Urothelium cell line (cell line): ENCODE measurements at regions not wholly inside any gene's neighbourhood (a gene's known extent, or its start where the extent isn't known, plus 50 kb on each side); places are given as distances from the start of the nearest gene placed in this dataset.
"Not testable (repeated sequence)": the region's sequence is repeated elsewhere in the genome, so short reads cannot be mapped to it uniquely, and the experiment has no call there.

Experiments
- DNase-seq: peaks from one replicate; pipeline ENCODE4 v3.0.0; 2011; ENCODE audit warnings: low spot score, mixed read lengths
- FAIRE-seq: peaks from 2 replicates; lab custom pipeline; 2011; peaks lifted over from hg19 to GRCh38; lab: Jason Lieb, UNC

DNA sequence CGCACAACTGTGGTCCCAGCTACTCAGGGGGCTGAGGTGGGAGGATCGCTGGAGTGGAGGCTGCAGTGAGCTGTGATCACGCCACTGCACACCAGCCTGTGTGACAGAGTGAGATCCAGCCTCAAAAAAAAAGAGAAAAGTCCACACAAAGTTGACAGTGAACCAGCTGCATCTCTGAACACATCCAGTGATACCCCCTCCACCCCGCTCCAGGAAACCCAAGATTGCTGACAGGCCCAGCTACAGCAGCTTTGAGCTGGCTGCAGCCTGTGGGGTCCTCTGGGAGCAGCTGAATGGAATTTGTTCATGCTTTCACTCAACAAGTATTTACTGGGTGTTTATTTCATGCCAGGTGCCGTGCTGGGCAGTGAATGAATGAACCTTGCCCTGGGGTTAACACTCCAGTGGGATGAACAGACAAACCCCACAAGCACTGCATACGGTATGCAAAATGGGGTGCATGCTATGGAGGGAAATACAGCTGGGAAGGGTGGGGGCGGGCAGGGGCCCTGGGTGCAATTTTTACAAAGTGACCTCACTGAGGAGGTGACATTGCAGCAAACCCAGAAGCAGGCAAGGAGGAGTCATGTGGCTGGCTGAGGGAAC lies 170.9 kb downstream of the GOSR1 start:
- DNase-seq, FAIRE-seq: not testable (repeated sequence)

DNA sequence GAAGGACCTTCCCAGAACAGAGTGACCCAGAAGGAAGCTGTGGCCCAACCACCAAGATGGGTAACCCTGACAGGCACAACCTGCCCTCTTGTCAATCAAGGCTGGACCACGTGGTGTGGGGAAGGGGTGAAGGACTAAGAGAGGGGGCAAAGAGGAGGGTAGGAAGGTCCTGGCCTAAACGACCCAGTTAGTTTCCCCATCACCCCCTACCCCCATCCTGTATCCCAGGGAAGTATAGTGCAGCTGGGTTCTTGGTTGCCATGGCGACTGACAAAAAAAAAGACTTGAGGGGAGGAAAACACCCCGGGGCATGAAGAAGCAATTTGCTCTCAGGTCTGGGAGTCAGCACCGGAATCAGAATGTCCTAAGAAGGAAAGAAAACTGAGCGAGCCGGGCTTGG lies 168.7 kb downstream of the GOSR1 start:
- not testable (repeated sequence) for DNase-seq, FAIRE-seq

DNA sequence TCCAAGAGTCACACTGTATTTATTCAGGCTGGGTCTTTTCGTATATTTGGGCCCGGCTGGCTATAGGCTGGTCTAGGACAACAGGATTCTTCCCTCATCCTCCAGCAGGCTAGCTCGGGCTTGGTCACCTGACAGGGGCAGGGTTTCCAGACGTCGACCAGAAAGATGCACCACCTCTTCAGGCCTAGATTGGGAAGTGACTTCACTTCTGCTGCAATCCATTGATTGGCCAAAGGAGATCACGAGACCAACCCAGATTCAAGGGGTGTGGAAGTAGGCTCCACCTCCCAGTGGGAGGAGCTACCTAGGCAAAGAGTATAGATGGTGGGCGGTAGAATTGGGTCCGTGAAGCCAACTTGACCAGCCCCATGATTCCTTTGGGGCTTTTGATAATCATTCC lies 167.5 kb downstream of the GOSR1 start:
- not testable (repeated sequence) for DNase-seq
- FAIRE-seq, result peak; percentile 9

DNA sequence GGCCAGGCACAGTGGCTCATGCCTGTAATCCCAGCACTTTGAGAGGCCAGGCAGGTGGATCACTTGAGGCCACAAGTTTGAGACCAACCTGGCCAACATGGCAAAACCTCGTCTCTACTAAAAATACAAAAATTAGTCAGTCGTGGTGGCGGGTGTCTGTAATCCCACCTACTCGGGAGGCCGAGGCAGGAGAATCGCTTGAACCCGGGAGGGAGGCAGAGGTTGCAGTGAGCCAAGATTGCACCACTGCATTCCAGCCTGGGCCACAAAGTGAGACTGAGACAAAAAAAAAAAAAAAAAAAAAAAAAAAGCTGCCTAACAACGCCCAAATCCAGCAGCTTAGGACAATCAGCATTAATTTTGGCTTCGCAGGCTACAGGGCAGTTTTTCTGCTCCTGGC lies 167.1 kb downstream of the GOSR1 start:
- DNase-seq, FAIRE-seq: not testable (repeated sequence)

DNA sequence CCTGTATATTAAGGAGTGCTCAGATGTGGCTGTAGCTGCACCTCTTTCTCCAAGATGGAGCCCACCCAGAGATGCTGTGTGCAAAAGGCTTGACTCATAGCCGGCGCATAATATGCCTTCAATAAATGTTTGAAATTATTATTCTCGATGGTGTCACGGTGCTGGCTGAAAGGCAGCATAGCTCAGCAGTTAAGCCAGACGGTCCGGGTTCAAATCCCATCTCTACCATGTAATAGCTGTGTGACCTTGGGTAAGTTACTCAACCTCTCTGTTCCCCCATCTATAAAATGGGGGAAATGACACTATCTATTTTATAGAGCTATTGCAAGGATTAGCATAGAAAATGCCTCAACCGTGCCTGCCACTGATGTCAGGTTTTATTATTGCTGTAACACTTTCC lies 164.2 kb downstream of the GOSR1 start:
- not testable (repeated sequence) for DNase-seq, FAIRE-seq

DNA sequence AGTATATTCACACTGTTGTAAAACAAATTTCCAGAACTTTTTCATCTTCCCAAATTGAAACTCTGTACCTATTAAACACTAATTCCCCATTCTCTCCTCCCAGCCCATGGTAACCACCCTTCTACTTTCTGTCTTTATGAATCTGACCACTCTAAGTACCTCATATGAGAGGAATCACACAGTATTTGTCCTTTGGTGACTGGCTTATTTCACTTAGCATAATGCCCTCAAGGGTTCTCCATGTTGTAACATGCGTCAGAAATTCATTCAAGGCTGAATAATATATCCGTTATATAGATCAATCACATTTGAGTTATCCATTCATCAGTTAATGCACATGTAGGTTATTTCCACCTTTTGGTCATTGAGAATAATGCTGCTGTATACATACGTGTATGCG lies 162.2 kb downstream of the GOSR1 start:
- not testable (repeated sequence) for FAIRE-seq, DNase-seq

DNA sequence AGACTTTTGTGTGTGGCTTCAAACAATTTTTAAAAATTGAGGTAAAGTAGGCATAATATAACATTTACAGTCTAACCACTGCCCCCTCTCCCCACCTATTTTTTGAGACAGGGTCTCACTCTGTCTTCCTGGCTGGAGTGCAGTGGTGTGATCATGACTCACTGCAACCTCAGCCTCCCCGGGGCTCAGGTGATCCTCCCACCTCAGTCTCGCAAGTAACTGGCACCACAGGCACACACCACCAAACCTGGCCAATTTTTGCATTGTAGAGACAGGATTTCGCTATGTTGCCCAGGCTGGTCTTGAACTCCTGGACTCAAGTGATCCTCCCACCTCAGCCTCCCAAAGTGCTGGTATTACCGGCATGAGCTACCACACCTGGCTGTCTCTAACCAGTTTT lies 161.8 kb downstream of the GOSR1 start:
- DNase-seq, FAIRE-seq: not testable (repeated sequence)

DNA sequence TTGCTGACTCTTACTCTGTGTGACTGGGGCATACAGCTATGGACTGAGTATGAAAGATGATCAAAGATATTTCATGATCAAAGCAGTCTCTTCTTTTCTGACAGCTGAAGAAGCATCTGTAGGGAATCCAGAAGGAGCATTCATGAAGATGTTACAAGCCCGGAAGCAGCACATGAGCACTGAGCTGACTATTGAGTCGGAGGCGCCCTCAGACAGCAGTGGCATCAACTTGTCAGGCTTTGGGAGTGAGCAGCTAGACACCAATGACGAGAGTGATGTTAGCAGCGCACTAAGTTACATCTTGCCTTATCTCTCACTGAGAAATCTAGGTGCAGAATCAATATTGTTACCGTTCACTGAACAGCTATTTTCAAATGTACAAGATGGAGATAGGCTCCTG lies 154.4 kb downstream of the GOSR1 start:
- DNase-seq, FAIRE-seq: not testable (repeated sequence)

DNA sequence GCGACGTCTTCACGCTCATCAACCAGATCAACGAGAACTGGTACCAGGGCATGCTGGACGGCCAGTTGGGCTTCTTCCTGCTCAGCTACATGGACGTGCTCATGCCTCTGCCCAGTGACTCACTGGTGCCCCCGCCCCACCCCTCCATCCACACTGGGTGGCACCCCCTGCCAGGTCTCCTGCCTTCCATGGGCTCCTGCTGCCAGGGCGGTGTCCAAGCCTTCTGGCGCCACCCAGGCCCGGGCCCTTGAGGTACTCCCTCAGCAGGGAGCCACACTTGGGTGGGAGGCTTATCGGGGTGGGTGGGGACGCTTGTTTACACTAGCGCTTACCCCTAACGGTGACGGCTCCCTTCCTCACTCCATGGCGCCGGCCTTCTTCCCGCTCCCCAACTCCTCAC lies 148.2 kb downstream of the GOSR1 start:
- not testable (repeated sequence) for FAIRE-seq

DNA sequence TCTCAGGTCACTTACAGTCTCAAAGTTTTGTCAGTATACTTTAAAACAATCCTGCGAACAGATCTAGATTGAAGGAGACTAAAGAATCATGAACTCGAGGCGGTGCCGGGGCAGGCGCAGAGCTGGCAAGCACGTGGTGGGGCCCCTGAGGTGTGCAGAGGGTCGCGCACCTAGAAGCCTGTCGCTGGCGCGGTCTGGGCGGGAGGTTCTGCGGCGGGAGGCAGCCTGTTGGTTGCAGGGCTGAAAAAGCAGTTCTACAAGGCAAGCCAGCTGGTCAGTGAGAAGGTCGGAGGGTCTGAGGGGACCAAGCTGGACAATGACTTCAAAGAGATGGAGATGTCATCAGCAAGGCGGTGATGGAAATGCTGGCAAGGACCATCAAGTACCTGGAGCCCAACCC lies 147.0 kb downstream of the GOSR1 start:
- DNase-seq, FAIRE-seq: not testable (repeated sequence)

More for the DNA sequence above, 148.2 kb downstream of the GOSR1 start:
- not testable (repeated sequence) for DNase-seq

DNA sequence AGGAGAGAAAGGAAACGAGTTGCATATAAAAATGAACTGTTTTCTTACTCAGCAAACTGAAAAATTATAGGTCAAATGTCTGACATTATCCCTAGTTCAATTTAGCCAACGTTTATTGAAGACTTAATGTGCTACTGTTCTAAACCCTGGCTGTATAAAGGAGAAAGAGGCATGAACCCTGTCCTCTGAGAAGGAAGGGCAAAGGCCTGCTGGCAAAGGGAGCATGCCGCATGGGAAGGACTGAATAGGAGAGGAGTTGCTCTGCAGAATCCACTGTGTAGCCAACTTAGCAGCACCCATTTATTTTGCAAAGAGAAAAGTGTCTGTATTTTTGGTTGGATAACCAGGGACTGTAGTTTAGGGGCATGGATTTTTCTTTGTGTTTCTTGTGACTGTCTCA lies 132.5 kb downstream of the GOSR1 start:
- not testable (repeated sequence) for FAIRE-seq

DNA sequence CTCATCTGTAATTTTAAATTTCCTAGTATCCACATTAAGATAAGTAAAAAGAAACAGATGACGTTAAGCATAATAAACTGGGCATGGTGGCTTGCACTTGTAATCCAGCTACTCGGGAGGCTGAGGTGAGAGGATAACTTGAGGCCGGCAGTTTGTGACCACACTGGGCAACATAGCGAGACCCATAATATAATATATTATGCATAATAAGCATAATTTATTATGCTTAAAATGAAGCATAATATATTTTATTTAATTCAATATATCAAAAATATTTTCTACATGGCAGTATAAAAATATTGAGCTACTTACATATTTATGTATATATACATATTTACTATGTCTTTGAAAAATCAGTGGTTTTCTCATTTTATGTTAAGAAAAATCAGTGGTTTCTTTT lies 128.3 kb downstream of the GOSR1 start:
- DNase-seq, result no peak
- no peak for FAIRE-seq

More for the DNA sequence above, 132.5 kb downstream of the GOSR1 start:
- not testable (repeated sequence) for DNase-seq

DNA sequence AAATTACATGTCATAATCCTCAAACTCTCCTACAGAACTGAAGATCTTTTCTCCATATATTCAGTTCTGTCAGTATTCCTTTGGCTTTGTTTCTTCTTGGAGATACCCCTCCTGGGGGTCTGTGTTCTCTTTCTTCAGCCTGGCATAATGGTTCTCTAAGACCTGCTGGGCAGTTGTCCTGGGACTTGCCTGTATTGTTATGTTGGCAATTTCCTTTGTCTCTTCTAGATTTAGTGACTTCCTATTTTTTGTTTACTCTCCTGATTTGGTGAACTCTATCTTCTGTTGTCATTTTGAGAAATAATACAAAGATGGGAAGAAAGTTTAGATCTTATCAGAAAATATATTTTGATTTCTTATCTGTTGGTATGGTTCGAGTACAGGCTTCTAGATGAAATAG lies 127.8 kb downstream of the GOSR1 start:
- FAIRE-seq (no peak), DNase-seq (no peak)

DNA sequence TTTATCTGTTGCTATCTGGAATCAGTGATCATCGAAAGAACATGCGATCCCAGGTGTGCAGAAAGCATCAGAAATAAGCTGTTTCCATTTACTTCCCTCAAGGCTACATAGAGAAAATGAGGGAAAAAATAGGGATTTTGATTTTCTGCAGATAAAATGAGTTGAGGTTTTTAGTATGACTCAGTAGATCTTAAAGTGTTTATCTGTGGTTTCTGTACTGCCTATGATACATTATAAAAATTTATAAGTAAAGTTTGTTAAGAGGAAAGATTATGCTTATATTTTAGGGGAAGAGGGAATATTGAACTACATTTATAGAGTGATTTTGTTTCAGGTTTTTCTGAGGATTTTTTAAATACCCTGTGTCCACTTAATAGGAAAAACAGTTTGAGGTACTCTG lies 125.2 kb downstream of the GOSR1 start:
- DNase-seq, FAIRE-seq: not testable (repeated sequence)

DNA sequence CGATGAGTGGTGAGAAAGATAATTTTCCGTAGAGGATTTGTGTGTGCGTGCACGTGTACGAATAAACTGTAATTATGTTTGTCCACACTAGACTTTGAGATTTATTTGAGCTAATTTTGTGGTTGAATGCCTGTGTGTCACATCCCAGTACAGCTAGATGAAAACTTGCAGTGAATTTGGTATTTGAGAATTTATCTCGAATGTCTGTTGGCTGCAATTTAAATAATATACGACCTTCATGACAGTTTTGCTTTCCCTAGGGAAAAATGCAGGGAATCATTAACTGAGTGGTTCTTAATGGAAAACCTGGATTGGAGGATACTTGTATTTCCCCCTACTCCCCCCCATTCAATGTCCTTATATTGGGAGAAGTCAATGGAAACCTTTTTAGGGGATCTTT lies 124.8 kb downstream of the GOSR1 start:
- DNase-seq, FAIRE-seq: not testable (repeated sequence)

DNA sequence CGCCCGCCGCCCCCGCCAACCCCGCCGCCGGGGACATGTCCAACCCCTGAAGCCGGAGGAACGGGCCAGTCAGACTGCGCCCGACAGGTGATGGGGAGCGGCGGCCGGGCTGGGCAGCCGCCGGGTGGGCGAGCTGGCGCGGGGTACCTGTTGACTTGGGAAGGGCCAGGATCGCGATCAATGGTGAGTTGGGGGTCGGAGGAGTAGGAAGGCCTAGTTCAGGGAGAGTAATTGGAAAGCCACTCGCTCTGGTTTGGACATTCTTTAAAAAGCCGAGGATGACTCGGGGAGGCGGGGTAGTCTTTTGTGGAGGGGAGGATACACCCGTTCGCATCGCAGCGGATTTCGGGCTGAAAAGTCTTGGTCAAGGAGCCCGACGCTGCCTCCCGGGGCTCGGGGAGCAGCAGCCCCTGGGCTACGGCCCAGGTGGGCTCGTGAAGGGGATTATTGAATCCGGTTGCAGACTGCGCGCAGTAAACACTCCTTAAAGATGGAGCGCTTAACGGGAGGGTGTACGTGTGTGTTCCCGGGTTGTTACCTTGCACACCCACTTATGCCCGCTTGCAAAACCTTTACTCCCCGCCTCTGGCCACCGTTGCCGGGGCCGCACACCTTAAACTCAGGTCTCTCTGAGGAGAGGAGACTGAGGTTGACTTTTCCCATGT lies 123.8 kb downstream of the GOSR1 start:
- no peak for FAIRE-seq
- peak; percentile 31 for DNase-seq

DNA sequence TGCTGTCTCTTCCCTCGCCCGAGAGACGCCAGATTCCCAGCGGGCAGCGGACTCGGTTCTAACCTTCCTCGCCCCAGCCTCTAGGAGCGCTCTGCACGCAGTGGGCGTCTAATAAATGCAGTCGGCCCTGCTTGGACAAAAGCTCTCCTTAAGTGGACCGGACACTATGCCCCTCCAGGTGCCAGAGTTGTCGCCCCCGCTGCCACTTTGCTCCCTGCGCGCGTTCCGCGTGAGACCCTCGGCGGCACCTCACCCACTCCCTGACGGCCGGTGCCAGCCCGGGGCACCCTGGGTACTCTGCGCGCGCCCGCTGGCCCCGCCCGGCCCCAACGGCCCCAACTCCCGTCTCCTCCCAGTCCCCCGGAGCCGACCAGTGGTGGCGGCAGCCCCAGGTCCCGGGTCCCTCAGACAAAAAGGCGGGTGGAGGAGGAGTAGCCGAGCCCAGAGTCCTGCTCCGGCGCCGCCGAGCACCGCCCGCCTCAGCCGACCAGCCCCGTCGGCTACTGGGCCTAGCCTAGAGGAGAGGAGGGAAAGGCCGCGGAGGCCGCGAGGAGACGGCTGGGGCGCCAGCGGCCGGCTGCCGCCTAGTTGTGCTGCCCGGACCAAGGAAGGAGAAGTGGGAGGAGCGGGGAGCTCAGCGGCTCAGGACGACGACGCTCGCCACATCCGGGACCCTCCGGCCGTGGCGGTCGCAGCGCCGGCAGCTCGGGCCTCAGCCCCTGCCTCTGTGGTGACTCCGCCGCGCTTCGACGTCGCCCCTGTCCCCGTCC lies 123.0 kb downstream of the GOSR1 start:
- DNase-seq (peak; percentile 95), FAIRE-seq (peak; percentile 23)

DNA sequence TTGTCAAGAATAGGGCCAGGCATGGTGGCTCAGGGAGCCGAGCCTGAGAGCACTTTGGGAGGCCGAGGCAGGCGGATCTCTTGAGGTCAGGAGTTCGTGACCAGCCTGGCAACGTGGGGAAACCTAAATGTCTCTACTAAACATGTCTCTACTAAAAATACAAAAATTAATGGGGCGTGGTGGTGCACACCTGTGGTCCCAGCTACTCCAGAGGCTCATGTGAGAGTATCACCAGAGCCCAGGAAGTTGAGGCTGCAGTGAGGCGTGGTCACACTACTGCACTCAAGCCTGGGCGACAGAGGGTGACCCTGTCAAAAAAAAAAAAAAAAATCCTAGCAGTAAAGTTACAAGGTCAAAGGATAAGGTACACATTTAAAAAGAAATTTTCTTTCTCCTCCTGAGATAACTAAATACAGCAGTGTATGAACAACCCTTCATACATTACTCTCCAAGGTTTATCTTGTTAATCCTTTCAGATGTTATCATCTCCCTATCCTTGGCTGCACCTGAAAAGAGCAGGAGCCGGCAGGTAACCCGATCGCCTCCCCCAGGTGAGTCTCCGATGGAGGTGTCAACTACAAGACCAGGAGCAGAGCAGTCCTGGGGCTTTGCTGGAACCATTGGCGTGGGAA lies 122.3 kb downstream of the GOSR1 start:
- FAIRE-seq (no peak), DNase-seq (no peak)

DNA sequence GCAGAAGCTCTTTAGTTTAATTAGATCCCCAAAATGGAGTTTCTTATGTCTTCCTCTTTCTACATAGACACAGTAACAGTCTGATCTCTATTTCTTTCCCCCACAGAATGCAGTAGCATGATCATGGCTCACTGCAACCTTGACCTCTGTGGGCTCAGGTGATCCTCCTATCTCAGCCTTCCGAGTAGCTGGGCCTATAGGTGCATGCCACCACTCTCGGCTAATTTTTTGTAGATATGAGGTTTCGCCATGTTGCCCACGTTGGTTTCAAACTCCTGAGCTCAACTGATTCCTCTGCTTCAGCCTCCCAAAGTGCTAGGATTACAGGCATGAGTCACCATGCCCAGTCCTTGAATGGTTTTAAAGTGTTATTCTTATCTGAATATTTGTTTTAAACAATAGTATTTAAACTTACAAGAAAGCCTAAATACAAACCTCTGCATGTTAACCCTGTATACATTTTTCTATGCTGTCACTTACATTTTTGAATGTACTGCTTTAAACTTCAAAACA lies 120.6 kb downstream of the GOSR1 start:
- no peak for DNase-seq
- FAIRE-seq, result no peak

DNA sequence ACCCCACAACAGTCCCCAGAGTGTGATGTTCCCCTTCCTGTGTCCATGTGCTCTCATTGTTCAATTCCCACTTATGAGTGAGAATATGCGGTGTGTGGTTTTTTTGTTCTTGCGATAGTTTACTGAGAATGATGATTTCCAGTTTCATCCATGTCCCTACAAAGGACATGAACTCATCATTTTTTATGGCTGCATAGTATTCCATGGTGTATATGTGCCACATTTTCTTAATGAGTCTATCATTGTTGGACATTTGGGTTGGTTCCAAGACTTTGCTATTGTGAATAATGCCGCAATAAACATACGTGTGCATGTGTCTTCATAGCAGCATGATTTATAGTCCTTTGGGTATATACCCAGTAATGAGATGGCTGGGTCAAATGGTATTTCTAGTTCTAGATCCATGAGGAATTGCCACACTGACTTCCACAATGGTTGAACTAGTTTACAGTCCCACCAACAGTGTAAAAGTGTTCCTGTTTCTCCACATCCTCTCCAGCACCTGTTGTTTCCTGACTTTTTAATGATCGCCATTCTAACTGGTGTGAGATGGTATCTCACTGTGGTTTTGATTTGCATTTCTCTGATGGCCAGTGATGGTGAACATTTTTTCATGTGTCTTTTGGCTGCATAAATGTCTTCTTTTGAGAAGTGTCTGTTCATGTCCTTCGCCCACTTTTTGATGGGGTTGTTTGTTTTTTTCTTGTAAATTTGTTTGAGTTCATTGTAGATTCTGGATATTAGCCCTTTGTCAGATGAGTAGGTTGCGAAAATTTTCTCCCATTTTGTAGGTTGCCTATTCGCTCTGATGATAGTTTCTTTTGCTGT lies 120.0 kb downstream of the GOSR1 start:
- FAIRE-seq, result not testable (repeated sequence)

More for the DNA sequence above, 120.0 kb downstream of the GOSR1 start:
- not testable (repeated sequence) for DNase-seq
